Tibial artery (tissue), 4 donors: ENCODE measurements at regions not wholly inside any gene's neighbourhood (a gene's known extent, or its start where the extent isn't known, plus 50 kb on each side); places are given as distances from the start of the nearest gene placed in this dataset.

ENCODE experiments used
- DNase-seq, 2 donors: peaks; one replicate each; pipeline ENCODE4 v3.0.0-alpha.2; 2019
- H3K27ac ChIP-seq, 2 donors: fragments of 200-600 bp; sonication (generic) in 1 of 2; 1 replicate in 1 of 2; 2 replicates in 1 of 2; pipeline ENCODE4 v1.5.1; 2018 to 2019; ENCODE audit warnings: mild to moderate bottlenecking in 1 of 2
- H3K27me3 ChIP-seq, 2 donors: fragments of 200-600 bp; sonication (generic) in 1 of 2; one replicate each; pipeline versions ENCODE4 v1.5.1 to v1.6.0; 2016 to 2019
- H3K36me3 ChIP-seq, 3 donors: fragments of 200-600 bp; sonication (generic) in 2 of 3; one replicate each; pipeline ENCODE4 v1.5.1; 2016 to 2019; ENCODE audit warnings: mild to moderate bottlenecking in 2 of 3
- H3K4me1 ChIP-seq, 4 donors: fragments of 200-600 bp; sonication (generic) in 2 of 4; 1 replicate in 3 of 4; 2 replicates in 1 of 4; pipeline ENCODE4 v1.5.1; 2016 to 2019
- H3K4me3 ChIP-seq, 2 donors: fragments of 200-600 bp; sonication (generic) in 1 of 2; 1 replicate in 1 of 2; 2 replicates in 1 of 2; pipeline ENCODE4 v1.5.1; 2018 to 2019; ENCODE audit warnings: mild to moderate bottlenecking in 2 of 2
- H3K9me3 ChIP-seq, 3 donors: fragments of 200-600 bp; sonication (generic) in 1 of 3; one replicate each; pipeline ENCODE4 v1.5.1; 2016 to 2019
- intact Hi-C: fragments of 100-400 bp; cut with DNase I; formaldehyde crosslinking; loops from one replicate; pipeline ENCODE4 v1.15.0; 2023; ENCODE audit warnings: low total_unique reads
- TF ChIP-seq, protein P1 (sequence below), 2 experiments: fragments of 200-600 bp in 1 of 2; fragments of 450-650 bp in 1 of 2; IDR thresholded peaks; one replicate each; pipeline ENCODE4 v1.5.1; 2017 to 2019; ENCODE audit warnings: antibody characterized with exemption in 2 of 2, mild to moderate bottlenecking in 1 of 2, moderate library complexity in 1 of 2

GRCh38 chr4:121564840-121565375 lies 131.9 kb downstream of the ANXA5 start:
- intact Hi-C loops = loop anchor here (5.0 kb wide), 1 partner anchor 527 kb away; no protein-coding TSS in a partner anchor
- no peak for DNase-seq
- no peak overlapping the region for H3K27ac ChIP-seq

GRCh38 chr4:121562811-121563210 lies 134.0 kb downstream of the ANXA5 start:
- TF ChIP-seq, protein P1, sequence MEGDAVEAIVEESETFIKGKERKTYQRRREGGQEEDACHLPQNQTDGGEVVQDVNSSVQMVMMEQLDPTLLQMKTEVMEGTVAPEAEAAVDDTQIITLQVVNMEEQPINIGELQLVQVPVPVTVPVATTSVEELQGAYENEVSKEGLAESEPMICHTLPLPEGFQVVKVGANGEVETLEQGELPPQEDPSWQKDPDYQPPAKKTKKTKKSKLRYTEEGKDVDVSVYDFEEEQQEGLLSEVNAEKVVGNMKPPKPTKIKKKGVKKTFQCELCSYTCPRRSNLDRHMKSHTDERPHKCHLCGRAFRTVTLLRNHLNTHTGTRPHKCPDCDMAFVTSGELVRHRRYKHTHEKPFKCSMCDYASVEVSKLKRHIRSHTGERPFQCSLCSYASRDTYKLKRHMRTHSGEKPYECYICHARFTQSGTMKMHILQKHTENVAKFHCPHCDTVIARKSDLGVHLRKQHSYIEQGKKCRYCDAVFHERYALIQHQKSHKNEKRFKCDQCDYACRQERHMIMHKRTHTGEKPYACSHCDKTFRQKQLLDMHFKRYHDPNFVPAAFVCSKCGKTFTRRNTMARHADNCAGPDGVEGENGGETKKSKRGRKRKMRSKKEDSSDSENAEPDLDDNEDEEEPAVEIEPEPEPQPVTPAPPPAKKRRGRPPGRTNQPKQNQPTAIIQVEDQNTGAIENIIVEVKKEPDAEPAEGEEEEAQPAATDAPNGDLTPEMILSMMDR (IDR thresholded peaks at IDR 0.05) = no peak
- H3K27me3 ChIP-seq = no peaks in the 10 kb centered on the region
- H3K4me1 ChIP-seq = peaks cover 0 to 6% (median 0%) of the 10 kb centered on the region in 4 donors
- no peak for DNase-seq
- intact Hi-C loops = loop anchor here (5.0 kb wide), 1 partner anchor 529 kb away; no protein-coding TSS in a partner anchor
- H3K9me3 ChIP-seq = no peaks in the 10 kb centered on the region
- H3K36me3 ChIP-seq = no peaks in the 10 kb centered on the region
- H3K4me3 ChIP-seq = no peak overlapping the region
- no peak overlapping the region for H3K27ac ChIP-seq

More at GRCh38 chr4:121564840-121565375, 131.9 kb downstream of the ANXA5 start:
- H3K4me1 ChIP-seq = peaks cover 0 to 6% (median 0%) of the 10 kb centered on the region in 4 donors
- H3K27me3 ChIP-seq = no peaks in the 10 kb centered on the region
- no peaks in the 10 kb centered on the region for H3K36me3 ChIP-seq
- no peaks in the 10 kb centered on the region for H3K9me3 ChIP-seq
- H3K4me3 ChIP-seq = no peak overlapping the region
- TF ChIP-seq, protein P1 (IDR thresholded peaks at IDR 0.05) = no peak

GRCh38 chr4:121555315-121556107 lies 141.3 kb downstream of the ANXA5 start:
- no peaks in the 10 kb centered on the region for H3K27me3 ChIP-seq
- no peaks in the 10 kb centered on the region for H3K9me3 ChIP-seq
- intact Hi-C loops = no loop called here
- TF ChIP-seq, protein P1 (IDR thresholded peaks at IDR 0.05) = no peak
- DNase-seq = no peak
- no peaks in the 10 kb centered on the region for H3K4me1 ChIP-seq
- no peak overlapping the region for H3K27ac ChIP-seq
- no peaks in the 10 kb centered on the region for H3K36me3 ChIP-seq
- H3K4me3 ChIP-seq = no peak overlapping the region

DNA sequence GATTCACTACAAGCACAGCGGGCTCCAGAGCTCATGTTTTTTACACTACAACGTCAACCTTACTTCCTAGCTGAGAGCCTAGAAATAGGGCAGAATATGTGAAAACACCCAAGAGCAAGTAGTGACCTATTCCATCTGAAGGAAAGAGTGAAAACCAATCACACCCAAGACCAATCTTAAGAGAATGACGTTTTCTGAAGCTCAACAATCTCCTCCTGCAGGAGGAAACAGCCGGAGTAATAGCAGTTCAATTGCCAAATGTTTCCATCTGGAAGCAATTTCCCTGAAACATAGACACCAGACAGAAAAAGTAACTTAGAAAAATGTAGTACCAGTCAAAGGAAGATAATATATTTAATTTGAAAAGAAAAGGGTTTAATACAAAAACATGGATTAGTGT lies 142.4 kb downstream of the ANXA5 start:
- intact Hi-C loops = no loop called here
- TF ChIP-seq, protein P1 (IDR thresholded peaks at IDR 0.05) = no peak
- Histone ChIP-seq H3K4me3 (no peak overlapping the region), H3K27me3 (no peaks in the 10 kb centered on the region), H3K4me1 (no peaks in the 10 kb centered on the region), H3K36me3 (no peaks in the 10 kb centered on the region), H3K9me3 (no peaks in the 10 kb centered on the region), H3K27ac (no peak overlapping the region)
- no peak for DNase-seq

- intact Hi-C loops = no loop called here
- H3K9me3 ChIP-seq = no peaks in the 10 kb centered on the region
- no peaks in the 10 kb centered on the region for H3K27me3 ChIP-seq
- no peak overlapping the region for H3K4me3 ChIP-seq
- H3K36me3 ChIP-seq = no peaks in the 10 kb centered on the region
- H3K4me1 ChIP-seq = no peaks in the 10 kb centered on the region
- no peak for DNase-seq
- TF ChIP-seq, protein P1 (IDR thresholded peaks at IDR 0.05) = no peak
- H3K27ac ChIP-seq = no peak overlapping the region
These were observed 144.9 kb downstream of the ANXA5 start for GRCh38 chr4:121551881-121552280.
